K562 (cell line): ENCODE measurements at regions not wholly inside any gene's neighbourhood (a gene's known extent, or its start where the extent isn't known, plus 50 kb on each side); places are given as distances from the start of the nearest gene placed in this dataset.

Source experiments
- ATAC-seq: fragments of 200-7000 bp; cut with Tn5 transposase; 3 replicates; pipeline ENCODE4 v1.9.1; 2020; ENCODE audit warnings: moderate library complexity
- BruUV-seq: library from RNA; stranded (reverse); fragments of 400-500 nt; replicated peaks from 2 replicates; lab custom pipeline; 2021; lab: Mats Ljungman, UMichigan
- CTCF ChIA-PET: fragments of 300-600 bp; formaldehyde crosslinking; extraction: SDS; loops from one replicate; lab custom pipeline; 2021; ENCODE audit warnings: low intra/inter-chr PET ratio; lab: Yijun Ruan, JAX
- POLR2A ChIA-PET: fragments of 300-600, 350-650 bp; sonication (Branson Sonifier 250); formaldehyde crosslinking; extraction: SDS; loops from one replicate; lab custom pipeline; 2021; ENCODE audit warnings: antibody characterized with exemption, inconsistent platforms; lab: Yijun Ruan, JAX
- DNase-seq, 4 experiments: peaks; one replicate each; pipeline versions ENCODE4 v3.0.0 to v3.0.0-alpha.2; 2011 to 2018; ENCODE audit warnings: low spot score in 3 of 4, mixed read lengths in 3 of 4; ENCODE audit errors: extremely low read depth in 1 of 4
- FAIRE-seq: peaks from 2 replicates; lab custom pipeline; 2011; peaks lifted over from hg19 to GRCh38; lab: Jason Lieb, UNC
- H2AFZ ChIP-seq: 2 replicates; pipeline ENCODE4 v1.6.0; 2011; ENCODE audit warnings: low read depth, low read length, control low read depth, inconsistent platforms
- H3K27ac ChIP-seq: fragments of 200-600 bp; 3 replicates; pipeline ENCODE4 v1.8.0; 2011; ENCODE audit warnings: low read depth, mild to moderate bottlenecking, control low read depth, inconsistent platforms, low read length, moderate library complexity, mixed read lengths; ENCODE audit errors: extremely low read depth
- H3K27me3 ChIP-seq, 2 experiments: fragments of 300-600 bp in 1 of 2; 2 replicates in 1 of 2; 3 replicates in 1 of 2; pipeline versions ENCODE4 v1.6.0 to v1.8.0; 2011; ENCODE audit warnings: inconsistent platforms in 2 of 2, low read length in 2 of 2, mild to moderate bottlenecking in 1 of 2, mixed read lengths in 1 of 2, moderate library complexity in 1 of 2; ENCODE audit not compliant: control insufficient read depth in 2 of 2, insufficient read depth in 2 of 2
- H3K36me3 ChIP-seq: fragments of 300-600 bp; 3 replicates; pipeline ENCODE4 v1.8.0; 2011; ENCODE audit warnings: mild to moderate bottlenecking, low read length, inconsistent platforms; ENCODE audit not compliant: control insufficient read depth, insufficient read depth
- H3K4me1 ChIP-seq, 2 experiments: fragments of 200-600 bp in 1 of 2; replicated peaks in 1 of 2; 2 replicates in 1 of 2; 3 replicates in 1 of 2; pipeline versions ENCODE4 v1.5.1 to v1.8.0; 2011; ENCODE audit warnings: inconsistent platforms in 2 of 2, low read length in 2 of 2, mild to moderate bottlenecking in 1 of 2, mixed read lengths in 1 of 2, moderate library complexity in 1 of 2; ENCODE audit not compliant: control insufficient read depth in 2 of 2, insufficient read depth in 2 of 2
- H3K4me2 ChIP-seq: 2 replicates; pipeline ENCODE4 v1.6.1; 2011; ENCODE audit warnings: low read length, control low read depth, inconsistent platforms, mixed read lengths; ENCODE audit not compliant: insufficient read depth
- H3K4me3 ChIP-seq: fragments of 200-600 bp; sonication (generic), shearing (Covaris generic); 2 replicates; pipeline ENCODE4 v1.5.1; 2016; ENCODE audit warnings: control low read depth, inconsistent platforms
- H3K79me2 ChIP-seq: fragments of 200-600 bp; 3 replicates; pipeline ENCODE4 v1.8.0; 2011; ENCODE audit warnings: low read length, inconsistent platforms; ENCODE audit not compliant: control insufficient read depth, insufficient read depth
- H3K9ac ChIP-seq, 2 experiments: 2 replicates each; pipeline versions ENCODE4 v1.6.0 to v1.6.1; 2011; ENCODE audit warnings: low read depth in 2 of 2, low read length in 2 of 2, control low read depth in 1 of 2, inconsistent platforms in 1 of 2, mild to moderate bottlenecking in 1 of 2, mixed read lengths in 1 of 2; ENCODE audit not compliant: insufficient read depth in 1 of 2
- H3K9me1 ChIP-seq: one replicate; pipeline ENCODE4 v1.6.0; 2011; ENCODE audit warnings: inconsistent platforms, mild to moderate bottlenecking, low read length, moderate library complexity; ENCODE audit not compliant: control insufficient read depth, insufficient read depth
- H3K9me3 ChIP-seq: replicated peaks from 2 replicates; pipeline ENCODE4 v1.5.1; 2011; ENCODE audit warnings: low read depth, low read length, inconsistent platforms; ENCODE audit not compliant: control insufficient read depth, insufficient read depth
- H4K20me1 ChIP-seq: replicated peaks from 2 replicates; pipeline ENCODE4 v1.6.1; 2011; ENCODE audit warnings: low read length, inconsistent platforms, mixed read lengths; ENCODE audit not compliant: control insufficient read depth, insufficient read depth
- BMI1 ChIP-seq: fragments of 150-350 bp; IDR thresholded peaks from 2 replicates; pipeline ENCODE4 v1.6.1; 2014; ENCODE audit warnings: low read length
- E2F1 ChIP-seq: sonication (generic); formaldehyde crosslinking; IDR thresholded peaks from 2 replicates; pipeline ENCODE4 v1.8.1; 2023; ENCODE audit warnings: mild to moderate bottlenecking, missing genetic modification reagents, moderate library complexity
- EGR1 ChIP-seq: fragments of 450-650 bp; conservative IDR thresholded peaks from 2 replicates; pipeline ENCODE4 v1.6.1; 2017; ENCODE audit warnings: mild to moderate bottlenecking
- ELK3 ChIP-seq: fragments of 450-650 bp; formaldehyde crosslinking; IDR thresholded peaks from 2 replicates; pipeline ENCODE4 v1.4.0; 2020; ENCODE audit warnings: mild to moderate bottlenecking
- FOSL1 ChIP-seq: fragments of 200-800 bp; sonication (Bioruptor generic); conservative IDR thresholded peaks from 2 replicates; pipeline ENCODE4 v1.6.1; 2016; ENCODE audit warnings: missing genetic modification characterization, missing compliant biosample characterization
- FOXK2 ChIP-seq, 2 experiments: fragments of 450-650 bp; IDR thresholded peaks in 1 of 2; conservative IDR thresholded peaks in 1 of 2; 2 replicates each; pipeline ENCODE4 v1.6.1; 2016; ENCODE audit warnings: low read depth in 2 of 2, mild to moderate bottlenecking in 1 of 2
- NFIX ChIP-seq: fragments of 250-450 bp; sonication (Bioruptor Pico); IDR thresholded peaks from 2 replicates; pipeline ENCODE4 v1.4.0; 2020; ENCODE audit warnings: low read depth, mild to moderate bottlenecking, moderate library complexity
- PTBP1 ChIP-seq: fragments of 200-400 bp; formaldehyde crosslinking; IDR thresholded peaks from 2 replicates; pipeline ENCODE4 v1.6.1; 2017; ENCODE audit warnings: low read depth, low read length
- SIRT6 ChIP-seq: IDR thresholded peaks from one replicate; pipeline ENCODE4 v1.6.1; 2012; ENCODE audit warnings: low read depth, mild to moderate bottlenecking, control low read depth, inconsistent platforms, low read length, moderate library complexity
- STAT6 ChIP-seq: sonication (generic); formaldehyde crosslinking; IDR thresholded peaks from 2 replicates; pipeline ENCODE4 v1.8.1; 2023; ENCODE audit warnings: mild to moderate bottlenecking, missing genetic modification reagents
- U2AF2 ChIP-seq: fragments of 200-400 bp; formaldehyde crosslinking; optimal IDR thresholded peaks from 2 replicates; pipeline ENCODE3; 2017; ENCODE audit warnings: low read depth, mild to moderate bottlenecking, low read length
- ZNF212 ChIP-seq: fragments of 450-650 bp; formaldehyde crosslinking; IDR thresholded peaks from 2 replicates; pipeline ENCODE4 v1.4.0; 2020; ENCODE audit warnings: mild to moderate bottlenecking
- ZNF408 ChIP-seq: fragments of 250-450 bp; sonication (Bioruptor Pico); IDR thresholded peaks from 2 replicates; pipeline ENCODE4 v1.4.0; 2020; ENCODE audit warnings: low read depth, mild to moderate bottlenecking, moderate library complexity
- ZNF644 ChIP-seq: fragments of 200-800 bp; sonication (Bioruptor generic); IDR thresholded peaks from 2 replicates; pipeline ENCODE4 v1.6.1; 2016; ENCODE audit warnings: low read depth, missing genetic modification characterization, missing compliant biosample characterization
- ZSCAN32 ChIP-seq: fragments of 450-650 bp; formaldehyde crosslinking; IDR thresholded peaks from 2 replicates; pipeline ENCODE4 v1.4.0; 2020; ENCODE audit warnings: mild to moderate bottlenecking, moderate library complexity
- WGBS: fragments of 100-300 bp; shearing (Covaris generic); methylation state at CpG from one replicate; pipeline ENCODE4 v1.1.6; 2016; ENCODE audit warnings: low coverage, mixed read lengths; ENCODE audit not compliant: insufficient coverage; ENCODE audit errors: missing lambda C conversion rate; 5-methylcytosine and 5-hydroxymethylcytosine counted together
- in situ Hi-C: fragments of 300-500 bp; cut with MboI; formaldehyde crosslinking; loops from 4 replicates; pipeline ENCODE4 v1.15.0; 2018; ENCODE audit warnings: inconsistent platforms, mixed read lengths
- intact Hi-C: fragments of 100-400 bp; cut with micrococcal nuclease; formaldehyde crosslinking; loops from 2 replicates; pipeline ENCODE4 v1.14.2; 2022
- TF ChIP-seq, protein P1 (sequence below), 2 experiments: fragments of 200-800 bp in 1 of 2; sonication (Bioruptor generic) in 1 of 2; sonication (generic) in 1 of 2; formaldehyde crosslinking in 1 of 2; IDR thresholded peaks in 1 of 2; conservative IDR thresholded peaks in 1 of 2; 2 replicates each; pipeline versions ENCODE4 v1.5.0 to v1.6.1; 2016 to 2020; ENCODE audit warnings: missing compliant biosample characterization in 1 of 2, missing genetic modification characterization in 1 of 2, missing genetic modification reagents in 1 of 2

DNA sequence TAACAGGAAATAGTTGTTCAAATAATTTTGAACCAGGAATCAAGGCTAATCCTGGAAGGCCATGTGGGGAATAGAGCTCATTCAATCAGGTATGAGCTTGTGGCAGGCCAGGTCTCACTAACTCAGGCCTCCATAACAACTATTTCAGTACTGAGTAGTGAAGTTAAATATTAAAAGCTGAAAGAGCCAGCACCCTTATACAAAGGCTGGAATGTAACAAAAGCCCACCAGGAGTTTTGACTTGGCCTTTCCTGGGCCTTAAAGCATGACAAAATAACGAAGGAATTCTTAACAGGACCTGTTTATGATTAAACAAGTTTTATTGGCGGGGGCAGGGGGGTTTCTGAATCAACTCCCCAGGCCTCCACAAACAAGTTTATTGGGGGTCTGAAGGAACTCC, 1146.7 kb downstream of the CDH9 start:
- Histone ChIP-seq H3K4me2 (no peak overlapping the region), H3K9me1 (no peaks in the 10 kb centered on the region), H3K9ac (no peak overlapping the region), H3K27me3 (no peaks in the 10 kb centered on the region), H3K4me3 (no peak overlapping the region), H3K79me2 (no peaks in the 10 kb centered on the region), H4K20me1 (no peaks in the 10 kb centered on the region), H3K9me3 (no peaks in the 10 kb centered on the region), H3K36me3 (no peaks in the 10 kb centered on the region), H3K4me1 (no peaks in the 10 kb centered on the region), H3K27ac (no peak overlapping the region), H2AFZ (no peak overlapping the region)
- BruUV-seq = no TSS peak
- in situ Hi-C loops (no loop called here), intact Hi-C loops (no loop called here)
- ChIA-PET POLR2A (no interaction called here), CTCF (interaction anchor here (0.6 kb wide), 1 partner anchor 818 kb away, joined by 4 read pairs; no protein-coding TSS in a partner anchor)
- ATAC-seq = no peak
- no peak for DNase-seq
- FAIRE-seq = peak; percentile 6
- WGBS = 0% methylated on average over 2 of the region's 2 CpGs
- TF ChIP-seq ZNF212 (CRISPR knock-in tag) (no peak), FOSL1 (tag) (no peak), U2AF2 (no peak), BMI1 (no peak), SIRT6 (no peak), NFIX (no peak), PTBP1 (no peak), ZNF408 (CRISPR knock-in tag) (no peak), FOXK2 (conservative IDR thresholded peaks at IDR 0.05 in 1 of 2, IDR thresholded peaks at IDR 0.05 in 1 of 2; ENCODE audit: low read depth in 2 of 2) (no peak), STAT6 (CRISPR knock-in tag) (no peak), ZNF644 (tag) (no peak), ZSCAN32 (no peak), EGR1 (no peak), ELK3 (CRISPR knock-in tag) (no peak), E2F1 (CRISPR knock-in tag) (no peak)
- TF ChIP-seq, protein P1, sequence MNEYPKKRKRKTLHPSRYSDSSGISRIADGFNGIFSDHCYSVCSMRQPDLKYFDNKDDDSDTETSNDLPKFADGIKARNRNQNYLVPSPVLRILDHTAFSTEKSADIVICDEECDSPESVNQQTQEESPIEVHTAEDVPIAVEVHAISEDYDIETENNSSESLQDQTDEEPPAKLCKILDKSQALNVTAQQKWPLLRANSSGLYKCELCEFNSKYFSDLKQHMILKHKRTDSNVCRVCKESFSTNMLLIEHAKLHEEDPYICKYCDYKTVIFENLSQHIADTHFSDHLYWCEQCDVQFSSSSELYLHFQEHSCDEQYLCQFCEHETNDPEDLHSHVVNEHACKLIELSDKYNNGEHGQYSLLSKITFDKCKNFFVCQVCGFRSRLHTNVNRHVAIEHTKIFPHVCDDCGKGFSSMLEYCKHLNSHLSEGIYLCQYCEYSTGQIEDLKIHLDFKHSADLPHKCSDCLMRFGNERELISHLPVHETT (CRISPR knock-in tag; conservative IDR thresholded peaks at IDR 0.05 in 1 of 2, IDR thresholded peaks at IDR 0.05 in 1 of 2) = no peak
